ENCODE measurements at regions not wholly inside any gene's neighbourhood (a gene's known extent, or its start where the extent isn't known, plus 50 kb on each side); places are given as distances from the start of the nearest gene placed in this dataset.

DNA sequence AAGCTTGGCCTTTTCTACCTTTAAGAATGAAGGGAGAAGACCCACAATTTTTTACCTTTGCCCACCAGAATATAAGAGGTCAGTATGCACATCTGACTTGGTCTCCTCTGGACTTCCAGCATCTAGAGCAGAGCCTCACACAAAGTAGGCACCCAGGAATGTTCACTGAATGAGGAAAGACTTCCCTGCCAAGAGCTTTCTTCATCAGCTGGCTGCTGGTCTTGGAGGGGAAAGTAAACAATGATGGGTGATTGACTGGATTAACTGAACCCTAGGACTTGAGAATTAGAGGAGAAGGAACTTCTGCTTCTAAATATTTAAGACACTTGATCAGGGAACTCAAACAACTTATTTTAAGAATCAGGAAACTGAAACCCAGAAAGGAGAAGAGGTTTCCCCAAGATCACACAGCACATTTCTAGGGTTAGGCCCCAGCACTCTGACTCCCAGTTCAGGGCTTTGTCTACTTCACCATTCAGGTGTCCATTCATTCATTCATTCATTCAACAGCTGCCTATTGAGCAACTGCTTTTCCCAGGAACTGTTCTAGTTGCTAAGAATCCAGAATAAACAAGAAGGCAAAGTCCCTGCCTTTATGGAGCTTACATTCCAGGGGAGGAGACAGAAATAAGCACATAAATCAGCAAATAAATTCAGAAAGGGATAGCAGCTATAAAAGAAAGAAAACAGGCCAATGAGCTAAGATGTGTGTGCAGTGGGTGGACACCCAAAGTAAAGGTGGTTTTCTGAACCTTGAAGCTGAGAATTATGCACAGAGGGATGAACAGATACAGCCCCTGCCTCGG, 216.9 kb upstream of the LRFN2 start:
- Mint-ChIP-seq H3K27me3 (ENCODE audit: low read depth) (peaks cover 22% of the 10 kb centered on the region), H3K4me3 (no peak overlapping the region), H3K36me3 (no peaks in the 10 kb centered on the region), H3K27ac (no peak overlapping the region), H3K9me3 (no peaks in the 10 kb centered on the region), H3K4me1 (no peaks in the 10 kb centered on the region)
- TF ChIP-seq, protein P1, sequence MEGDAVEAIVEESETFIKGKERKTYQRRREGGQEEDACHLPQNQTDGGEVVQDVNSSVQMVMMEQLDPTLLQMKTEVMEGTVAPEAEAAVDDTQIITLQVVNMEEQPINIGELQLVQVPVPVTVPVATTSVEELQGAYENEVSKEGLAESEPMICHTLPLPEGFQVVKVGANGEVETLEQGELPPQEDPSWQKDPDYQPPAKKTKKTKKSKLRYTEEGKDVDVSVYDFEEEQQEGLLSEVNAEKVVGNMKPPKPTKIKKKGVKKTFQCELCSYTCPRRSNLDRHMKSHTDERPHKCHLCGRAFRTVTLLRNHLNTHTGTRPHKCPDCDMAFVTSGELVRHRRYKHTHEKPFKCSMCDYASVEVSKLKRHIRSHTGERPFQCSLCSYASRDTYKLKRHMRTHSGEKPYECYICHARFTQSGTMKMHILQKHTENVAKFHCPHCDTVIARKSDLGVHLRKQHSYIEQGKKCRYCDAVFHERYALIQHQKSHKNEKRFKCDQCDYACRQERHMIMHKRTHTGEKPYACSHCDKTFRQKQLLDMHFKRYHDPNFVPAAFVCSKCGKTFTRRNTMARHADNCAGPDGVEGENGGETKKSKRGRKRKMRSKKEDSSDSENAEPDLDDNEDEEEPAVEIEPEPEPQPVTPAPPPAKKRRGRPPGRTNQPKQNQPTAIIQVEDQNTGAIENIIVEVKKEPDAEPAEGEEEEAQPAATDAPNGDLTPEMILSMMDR (IDR thresholded peaks at IDR 0.05; ENCODE audit: unreplicated experiment): no peak
- DNase-seq (ENCODE audit: low spot score in 2 of 2, unreplicated experiment in 2 of 2): no peak

DNA sequence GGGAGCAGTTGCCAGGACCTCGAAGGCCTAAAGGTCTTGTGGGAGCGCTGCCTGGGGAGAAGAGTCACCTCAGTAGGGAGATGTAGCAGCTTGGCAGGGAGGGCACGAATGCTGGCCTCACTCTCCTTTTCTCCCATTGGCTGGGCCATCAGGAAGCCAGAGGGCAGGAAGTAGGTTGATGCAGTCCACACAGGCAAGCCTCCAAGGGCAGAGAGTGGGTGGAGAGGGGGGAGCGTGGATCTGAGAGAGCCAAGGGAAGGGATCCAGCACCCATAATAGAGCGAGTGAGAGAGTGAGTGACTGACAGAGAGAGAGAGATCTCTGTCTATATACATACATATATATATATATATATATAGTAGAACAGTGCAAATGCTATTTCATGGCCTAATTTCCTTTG, 215.3 kb upstream of the LRFN2 start:
- Mint-ChIP-seq H3K27me3 (ENCODE audit: low read depth) (peaks cover 33% of the 10 kb centered on the region), H3K27ac (no peak overlapping the region), H3K4me1 (no peaks in the 10 kb centered on the region), H3K9me3 (no peaks in the 10 kb centered on the region), H3K4me3 (no peak overlapping the region), H3K36me3 (no peaks in the 10 kb centered on the region)
- no peak for DNase-seq (ENCODE audit: low spot score in 2 of 2, unreplicated experiment in 2 of 2)
- TF ChIP-seq, protein P1 (IDR thresholded peaks at IDR 0.05; ENCODE audit: unreplicated experiment): no peak

DNA sequence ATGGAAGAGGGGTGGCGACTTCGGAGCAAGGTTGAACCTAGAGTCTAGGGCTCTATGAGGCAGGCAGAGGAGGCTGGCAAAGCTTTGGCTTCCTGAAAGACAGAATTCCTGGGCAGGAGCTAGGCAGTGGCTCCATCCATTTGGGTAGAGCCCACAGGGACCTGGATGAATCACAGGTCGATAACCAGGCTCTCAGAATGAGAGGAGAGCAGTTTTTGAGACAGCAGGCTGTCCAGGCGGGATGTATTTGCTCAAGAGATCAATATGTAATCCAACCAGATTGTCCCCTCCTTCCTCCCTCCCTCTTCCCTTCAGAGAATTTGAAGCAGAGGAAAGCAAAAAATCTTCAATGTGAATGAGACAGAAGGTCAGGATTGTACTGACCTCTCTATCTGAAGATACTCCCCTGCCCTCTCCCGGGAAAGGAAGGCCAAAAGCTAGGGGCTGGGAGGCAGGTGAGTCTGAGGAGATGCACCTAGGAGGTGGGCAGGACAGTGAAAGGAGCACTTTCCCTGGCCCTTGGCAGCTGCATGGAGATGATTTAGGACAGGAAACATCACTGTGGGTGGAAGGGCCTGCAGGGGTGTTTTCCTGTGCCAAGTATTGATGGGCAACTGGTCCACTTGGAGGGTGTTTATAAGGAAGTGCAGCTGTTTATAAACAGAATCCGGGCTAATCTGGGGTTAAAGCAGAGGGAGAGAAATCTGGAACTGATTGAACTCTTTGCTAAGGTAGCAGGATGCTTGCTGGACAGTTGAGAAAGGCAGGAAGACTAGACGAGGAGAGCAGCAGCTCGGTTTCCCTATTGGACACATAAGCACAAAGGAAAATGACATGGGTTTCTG, 212.4 kb upstream of the LRFN2 start:
- Mint-ChIP-seq H3K27me3 (ENCODE audit: low read depth) (peaks cover 39% of the 10 kb centered on the region), H3K4me3 (no peak overlapping the region)
- DNase-seq (ENCODE audit: low spot score in 2 of 2, unreplicated experiment in 2 of 2): no peak

DNA sequence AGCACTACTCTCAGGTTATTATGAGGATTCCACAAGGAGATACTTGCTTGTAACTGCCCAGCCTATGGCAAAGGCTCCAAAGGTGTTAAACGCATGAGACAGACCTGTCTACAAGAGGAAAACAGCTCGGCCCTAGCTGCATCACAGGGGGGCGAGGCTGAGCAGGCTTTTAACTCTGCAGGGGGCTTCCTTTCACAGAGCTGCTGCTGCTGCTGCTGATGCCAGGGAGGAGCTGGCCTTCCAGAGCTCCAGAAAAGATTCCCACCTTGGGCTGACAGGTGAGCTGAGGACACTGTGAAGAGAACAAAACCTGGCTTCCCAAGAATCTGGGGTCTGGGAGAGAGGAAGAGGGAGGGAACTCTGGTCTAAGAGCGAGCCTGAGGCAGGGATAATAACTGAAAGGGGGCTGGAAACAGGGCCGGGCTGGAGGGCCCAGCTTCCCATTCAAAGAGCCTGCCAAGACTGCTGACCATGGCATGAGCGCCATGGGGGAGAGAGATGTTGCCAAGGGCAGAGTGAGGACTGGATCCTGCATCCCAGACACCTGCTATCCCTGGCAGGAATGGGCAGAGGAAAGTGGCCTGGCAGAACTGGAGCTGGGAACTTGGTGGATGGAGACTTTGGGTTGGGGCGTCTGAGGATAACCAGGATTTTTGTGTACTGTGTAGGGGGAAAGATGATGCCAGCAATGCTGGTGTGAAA, 211.1 kb upstream of the LRFN2 start:
- TF ChIP-seq, protein P1 (IDR thresholded peaks at IDR 0.05; ENCODE audit: unreplicated experiment): no peak
- Mint-ChIP-seq H3K27ac (no peak overlapping the region), H3K4me3 (no peak overlapping the region), H3K27me3 (ENCODE audit: low read depth) (peaks cover 49% of the 10 kb centered on the region), H3K4me1 (peaks cover 2% of the 10 kb centered on the region), H3K9me3 (no peaks in the 10 kb centered on the region), H3K36me3 (no peaks in the 10 kb centered on the region)
- no peak for DNase-seq (ENCODE audit: low spot score in 2 of 2, unreplicated experiment in 2 of 2)

More for the DNA sequence above, 212.4 kb upstream of the LRFN2 start:
- H3K4me1 Mint-ChIP-seq: peaks cover 2% of the 10 kb centered on the region
- H3K27ac Mint-ChIP-seq: no peak overlapping the region
- no peaks in the 10 kb centered on the region for H3K36me3 Mint-ChIP-seq
- H3K9me3 Mint-ChIP-seq: no peaks in the 10 kb centered on the region
- TF ChIP-seq, protein P1 (IDR thresholded peaks at IDR 0.05; ENCODE audit: unreplicated experiment): no peak

DNA sequence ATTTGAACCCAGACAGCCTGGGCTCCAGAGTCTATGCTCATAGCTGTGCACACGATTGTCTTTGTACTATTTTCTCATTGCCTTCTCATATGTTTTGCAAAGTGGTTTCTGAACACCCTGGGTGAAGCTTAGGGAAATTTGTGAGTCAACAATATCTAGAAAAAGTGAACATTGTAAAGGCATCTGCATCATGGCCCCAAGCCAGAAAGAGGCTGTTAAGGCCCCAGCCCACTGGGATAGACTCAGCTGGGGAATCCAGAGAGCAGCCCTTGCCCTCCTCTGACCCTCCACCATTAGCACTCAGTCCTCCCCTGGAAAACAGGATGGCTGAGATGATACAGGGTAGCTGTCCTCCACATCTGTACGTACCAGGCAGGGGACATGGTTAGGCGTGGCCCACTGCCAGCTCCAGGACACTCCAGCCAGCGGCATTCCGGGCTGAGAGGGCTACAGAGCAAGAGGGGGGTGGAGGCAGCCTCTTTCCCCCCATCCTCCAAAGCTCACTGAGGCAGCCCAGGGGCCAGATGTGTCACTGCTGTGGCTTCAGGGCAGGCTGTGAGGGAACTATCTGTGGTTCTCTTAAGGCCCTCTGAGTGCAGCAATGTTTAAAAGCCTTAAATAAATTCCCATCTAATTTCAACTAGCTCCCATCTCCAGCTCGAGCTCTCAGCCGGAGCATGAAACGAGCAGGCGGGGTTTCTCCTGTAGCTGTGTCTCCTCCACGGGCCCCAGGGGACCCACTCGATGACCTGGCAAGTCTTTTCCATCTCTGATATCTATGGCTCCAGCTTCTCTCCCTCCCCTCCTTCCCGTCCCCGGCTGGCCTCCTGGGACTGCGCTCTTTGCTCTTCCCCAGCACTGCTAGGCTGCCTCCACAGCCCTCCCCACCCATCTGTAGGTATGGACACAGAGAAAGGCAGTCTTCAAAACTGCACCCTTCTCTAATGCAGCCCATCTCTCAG, 209.4 kb upstream of the LRFN2 start:
- Mint-ChIP-seq H3K9me3 (no peaks in the 10 kb centered on the region), H3K4me3 (no peak overlapping the region), H3K4me1 (peaks cover 2% of the 10 kb centered on the region), H3K27me3 (ENCODE audit: low read depth) (peaks cover 61% of the 10 kb centered on the region), H3K36me3 (no peaks in the 10 kb centered on the region), H3K27ac (no peak overlapping the region)
- TF ChIP-seq, protein P1 (IDR thresholded peaks at IDR 0.05; ENCODE audit: unreplicated experiment): no peak
- DNase-seq (ENCODE audit: low spot score in 2 of 2, unreplicated experiment in 2 of 2): no peak
